Astrocyte of the hippocampus (primary cell): ENCODE measurements at regions not wholly inside any gene's neighbourhood (a gene's known extent, or its start where the extent isn't known, plus 50 kb on each side); places are given as distances from the start of the nearest gene placed in this dataset.
"Not testable (repeated sequence)": the region's sequence is repeated elsewhere in the genome, so short reads cannot be mapped to it uniquely, and the experiment has no call there.

Source experiments
- DNase-seq: peaks from one replicate; pipeline ENCODE4 v3.0.0; 2011; ENCODE audit warnings: low read depth, low spot score

GRCh38 chr3:102682741-102683140, 247.9 kb downstream of the ZPLD1 start:
- DNase-seq, result no peak

DNA sequence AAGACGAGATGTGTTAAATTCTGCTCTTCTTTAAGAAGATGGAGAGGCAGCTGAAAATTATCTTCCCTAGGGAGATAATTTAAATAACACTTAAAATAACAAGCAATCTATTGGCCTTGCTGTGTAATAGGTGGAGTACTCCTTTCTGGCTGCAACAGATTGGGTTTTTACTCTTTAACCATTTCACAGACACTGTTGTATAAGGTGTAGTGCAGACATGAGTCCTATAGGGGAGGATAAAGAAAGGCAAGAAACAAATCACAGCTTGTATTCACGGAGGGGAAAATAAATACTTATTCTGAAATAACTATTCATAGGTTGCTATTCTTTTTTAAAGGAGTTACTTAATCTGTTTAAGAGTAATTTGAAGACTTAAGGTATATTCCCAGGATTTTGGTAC, 252.0 kb downstream of the ZPLD1 start:
- DNase-seq, result no peak

- no peak for DNase-seq
These were observed 253.2 kb downstream of the ZPLD1 start for GRCh38 chr3:102687851-102688555.

DNA sequence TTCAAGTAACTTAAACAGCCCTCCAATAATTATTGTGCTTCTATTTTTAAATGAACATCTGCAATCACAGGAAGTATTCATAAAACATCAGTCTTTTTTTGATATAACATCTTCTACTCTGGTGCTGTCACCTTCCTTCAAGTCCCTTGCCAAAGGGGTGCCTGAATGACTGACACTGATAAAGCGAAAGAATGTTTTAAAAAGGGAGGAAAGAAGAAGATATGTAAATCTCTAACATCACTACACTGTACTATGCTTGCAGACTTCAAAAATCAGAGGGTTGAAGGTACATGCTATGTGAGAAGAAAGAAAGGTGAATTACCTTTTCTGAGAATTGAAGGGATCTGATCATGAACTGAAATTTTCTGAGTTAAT, 253.7 kb downstream of the ZPLD1 start:
- no peak for DNase-seq

DNA sequence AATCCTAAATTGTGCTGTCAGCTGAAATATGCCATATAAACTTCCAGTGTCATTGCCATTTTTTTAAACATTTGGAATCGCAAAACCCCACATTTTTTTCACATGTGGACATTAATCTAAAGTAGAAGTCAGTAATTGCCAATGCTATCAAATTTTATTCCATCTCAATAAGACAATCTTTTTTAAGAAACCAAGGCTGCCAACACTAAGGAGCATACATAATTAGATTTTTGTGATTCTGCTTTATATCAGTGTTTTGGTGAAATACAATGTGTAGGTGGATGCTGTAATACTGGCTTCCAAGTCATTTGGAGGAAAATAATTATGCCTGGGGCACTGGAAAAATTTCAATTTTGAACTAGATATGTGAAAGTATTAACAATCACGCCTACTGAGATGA, 256.7 kb downstream of the ZPLD1 start:
- DNase-seq, result no peak

- DNase-seq, result no peak
These were observed 264.4 kb downstream of the ZPLD1 start for GRCh38 chr3:102699104-102699818.

- no peak for DNase-seq
These were observed 265.0 kb downstream of the ZPLD1 start for GRCh38 chr3:102699819-102700140.

DNA sequence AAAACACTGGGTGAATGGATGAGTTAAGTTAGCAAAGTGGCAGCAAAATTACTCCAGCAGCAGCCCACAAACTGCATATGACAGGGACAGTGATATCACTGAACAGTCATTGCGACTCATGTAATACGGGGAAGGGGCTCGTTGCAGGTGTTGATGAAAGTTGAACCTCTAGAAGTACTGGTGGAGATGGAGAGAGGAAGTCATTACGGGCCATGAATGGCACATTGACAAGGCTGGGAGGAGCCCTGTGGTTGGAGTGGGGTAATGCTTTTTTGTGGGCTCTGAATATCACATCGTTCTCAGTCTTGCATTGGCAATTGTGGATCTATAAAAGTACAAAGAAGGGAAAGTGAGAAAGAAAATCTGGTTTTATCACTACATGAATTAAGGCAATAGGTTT, 278.1 kb downstream of the ZPLD1 start:
- no peak for DNase-seq

GRCh38 chr3:102714567-102714966, 279.8 kb downstream of the ZPLD1 start:
- DNase-seq, result no peak

- DNase-seq, result peak; percentile 36
These were observed 280.3 kb downstream of the ZPLD1 start for GRCh38 chr3:102715030-102715697.

- peak; percentile 6 for DNase-seq
These were observed 283.8 kb downstream of the ZPLD1 start for GRCh38 chr3:102718651-102719050.

DNA sequence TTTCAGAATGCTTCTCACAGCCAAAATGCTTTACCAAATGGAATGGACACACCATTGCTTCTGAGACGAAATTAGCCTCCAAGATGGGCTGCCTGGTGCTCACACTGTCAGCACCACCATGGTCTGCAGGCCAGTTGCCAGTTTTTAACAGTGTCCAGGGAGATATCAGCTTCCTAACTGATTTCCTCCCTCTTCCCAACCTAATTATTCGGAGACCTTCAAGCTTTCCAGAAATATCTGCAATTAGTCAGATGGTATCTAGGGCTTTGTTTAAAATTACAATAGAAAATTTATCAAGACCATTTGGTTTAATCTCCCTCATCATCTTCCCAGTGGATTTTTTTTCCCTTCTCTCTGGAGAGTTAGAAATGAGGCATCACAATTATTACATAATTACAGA, 287.5 kb downstream of the ZPLD1 start:
- DNase-seq, result no peak

DNA sequence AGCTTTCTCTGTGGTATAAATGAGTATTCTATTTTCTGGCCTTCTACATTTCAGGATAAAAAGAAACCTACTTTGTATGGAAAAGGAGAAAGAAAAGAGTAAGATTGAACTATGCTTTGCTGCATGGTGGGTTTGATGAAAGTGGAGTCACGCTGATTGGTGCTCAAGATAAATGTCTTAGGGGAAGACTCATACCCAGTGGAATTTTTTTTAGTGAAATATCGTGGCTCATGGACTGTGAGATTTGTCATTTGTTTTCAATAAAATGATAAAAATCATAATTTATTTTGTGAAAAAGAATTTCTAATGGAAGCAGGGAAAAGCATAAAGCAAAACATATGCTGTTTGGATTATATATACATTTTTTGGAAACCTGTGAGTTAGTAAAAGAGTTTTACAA, 292.5 kb downstream of the ZPLD1 start:
- no peak for DNase-seq

GRCh38 chr3:102732581-102732980, 297.8 kb downstream of the ZPLD1 start:
- DNase-seq, result not testable (repeated sequence)

GRCh38 chr3:102733791-102734563, 299.2 kb downstream of the ZPLD1 start:
- peak; percentile 88 for DNase-seq

GRCh38 chr3:102735311-102735710, 300.5 kb downstream of the ZPLD1 start:
- DNase-seq, result no peak

GRCh38 chr3:102736288-102736974, 301.6 kb downstream of the ZPLD1 start:
- no peak for DNase-seq

GRCh38 chr3:102736975-102737304, 302.1 kb downstream of the ZPLD1 start:
- no peak for DNase-seq

- DNase-seq, result no peak
These were observed 302.5 kb downstream of the ZPLD1 start for GRCh38 chr3:102737353-102737752.

DNA sequence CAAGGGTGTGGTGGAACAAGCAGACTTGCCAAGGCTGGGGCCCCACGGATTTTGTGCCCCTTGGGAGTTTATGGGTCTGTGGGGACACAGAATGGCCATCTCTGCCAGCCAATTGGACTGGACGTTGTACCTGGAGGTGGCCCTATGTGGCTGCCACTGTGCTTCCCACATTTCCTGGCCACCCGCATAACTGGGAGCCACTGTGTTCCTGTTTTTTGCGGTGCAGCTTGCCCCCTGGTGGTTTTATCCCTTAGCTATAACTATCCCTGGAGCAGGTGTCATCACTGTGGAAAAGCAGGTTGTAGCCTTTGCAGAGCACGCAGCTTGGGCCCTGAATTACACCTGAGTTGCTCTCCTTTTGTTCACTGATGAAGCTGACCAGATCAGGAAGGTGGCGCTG, 306.3 kb downstream of the ZPLD1 start:
- DNase-seq, result no peak

GRCh38 chr3:102741694-102742093, 306.9 kb downstream of the ZPLD1 start:
- no peak for DNase-seq

DNA sequence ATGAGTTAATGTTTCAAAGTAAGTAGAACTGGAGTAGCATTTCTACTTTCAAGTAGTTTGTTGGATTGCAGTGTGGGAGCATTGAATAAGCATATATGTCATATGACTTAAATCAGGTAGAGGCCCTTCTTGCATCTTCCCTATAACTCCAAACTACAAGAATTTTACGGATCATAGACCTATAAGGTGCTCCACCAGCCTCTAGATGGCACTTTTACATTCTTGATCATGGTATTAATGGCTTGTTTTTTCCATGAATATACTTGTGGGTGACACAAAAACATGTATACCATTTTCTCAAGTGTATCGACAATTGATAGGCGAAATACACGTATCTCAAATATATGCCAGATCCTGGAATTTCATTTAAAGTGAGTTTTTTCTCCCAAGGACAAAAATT, 311.1 kb downstream of the ZPLD1 start:
- peak; percentile 28 for DNase-seq
